A549 (cell line): ENCODE measurements at regions not wholly inside any gene's neighbourhood (a gene's known extent, or its start where the extent isn't known, plus 50 kb on each side); places are given as distances from the start of the nearest gene placed in this dataset.

Source experiments
- ATAC-seq, 2 experiments: fragments of 200-7000 bp in 1 of 2; fragments of >200 bp in 1 of 2; cut with Nextera tagmentation in 1 of 2; cut with Tn5 transposase in 1 of 2; 3 replicates each; pipeline versions ENCODE4 v1.8.0 to v1.9.1; 2018 to 2020; ENCODE audit warnings: mild to moderate bottlenecking in 1 of 2, moderate library complexity in 1 of 2
- CTCF ChIA-PET: fragments of 300-600 bp; sonication (Branson Sonifier 250); formaldehyde crosslinking; extraction: SDS; loops from one replicate; lab custom pipeline; 2021; ENCODE audit warnings: antibody characterized with exemption, inconsistent platforms; lab: Yijun Ruan, JAX
- POLR2A ChIA-PET: fragments of 350-600 bp; formaldehyde crosslinking; extraction: SDS; loops from one replicate; lab custom pipeline; 2021; ENCODE audit warnings: antibody characterized with exemption, inconsistent platforms; lab: Yijun Ruan, JAX
- DNase-seq, 2 experiments: peaks; one replicate each; pipeline versions ENCODE4 v3.0.0 to v3.0.0-alpha.2; 2011 to 2016; ENCODE audit warnings: low read depth in 1 of 2, low spot score in 1 of 2
- FAIRE-seq: peaks from 2 replicates; lab custom pipeline; 2011; peaks lifted over from hg19 to GRCh38; lab: Jason Lieb, UNC
- H3K27ac ChIP-seq, 2 experiments: fragments of >200 bp; sonication (Bioruptor Twin); formaldehyde crosslinking; 3 replicates each; pipeline ENCODE4 v1.5.1; 2016 to 2017
- H3K4me1 ChIP-seq: fragments of >200 bp; sonication (Bioruptor Twin); formaldehyde crosslinking; 3 replicates; pipeline ENCODE4 v1.6.1; 2016
- H3K4me2 ChIP-seq: fragments of >200 bp; sonication (Bioruptor Twin); formaldehyde crosslinking; 3 replicates; pipeline ENCODE4 v1.6.1; 2016
- H3K4me3 ChIP-seq: fragments of >200 bp; sonication (Bioruptor Twin); formaldehyde crosslinking; 3 replicates; pipeline ENCODE4 v1.5.1; 2016
- H3K9me3 ChIP-seq: fragments of >200 bp; sonication (Bioruptor Twin); formaldehyde crosslinking; 3 replicates; pipeline ENCODE4 v1.6.1; 2016
- ATOH8 ChIP-seq: fragments of 250-450 bp; sonication (Bioruptor Pico); IDR thresholded peaks from 2 replicates; pipeline ENCODE4 v1.5.0; 2020; ENCODE audit warnings: low read depth, mild to moderate bottlenecking, moderate library complexity
- BHLHE40 ChIP-seq: IDR thresholded peaks from 2 replicates; pipeline ENCODE4 v1.6.1; 2012; ENCODE audit warnings: low read depth, low read length, inconsistent platforms
- CBX2 ChIP-seq: fragments of 200-600 bp; sonication (generic); IDR thresholded peaks from 2 replicates; pipeline ENCODE4 v1.6.1; 2016; ENCODE audit warnings: low read depth, mild to moderate bottlenecking, borderline replicate concordance
- CEBPB ChIP-seq, 2 experiments: fragments of >200 bp in 1 of 2; sonication (Bioruptor Twin) in 1 of 2; formaldehyde crosslinking in 1 of 2; IDR thresholded peaks; 2 replicates each; pipeline ENCODE4 v1.6.1; 2012 to 2016
- E2F6 ChIP-seq: IDR thresholded peaks from 2 replicates; pipeline ENCODE4 v1.6.1; 2012; ENCODE audit warnings: low read depth, borderline replicate concordance
- EHF ChIP-seq: fragments of 250-450 bp; sonication (Bioruptor Pico); IDR thresholded peaks from 2 replicates; pipeline ENCODE4 v1.5.0; 2020; ENCODE audit warnings: mild to moderate bottlenecking
- ELK1 ChIP-seq: fragments of 150-350 bp; IDR thresholded peaks from 2 replicates; pipeline ENCODE4 v1.6.1; 2014; ENCODE audit warnings: low read depth, mild to moderate bottlenecking, low read length
- EP300 ChIP-seq, 2 experiments: fragments of >200 bp; sonication (Bioruptor Twin); formaldehyde crosslinking; IDR thresholded peaks; 2 replicates in 1 of 2; 3 replicates in 1 of 2; pipeline ENCODE4 v1.6.1; 2016 to 2017
- HDAC2 ChIP-seq: fragments of 200-600 bp; sonication (generic); IDR thresholded peaks from 2 replicates; pipeline ENCODE4 v1.6.1; 2016
- HMGXB4 ChIP-seq: fragments of 250-450 bp; sonication (Bioruptor Pico); IDR thresholded peaks from 2 replicates; pipeline ENCODE4 v1.5.0; 2021; ENCODE audit warnings: mild to moderate bottlenecking, moderate library complexity, borderline replicate concordance
- HOXB5 ChIP-seq: fragments of 250-450 bp; sonication (Bioruptor Pico); IDR thresholded peaks from 2 replicates; pipeline ENCODE4 v1.5.0; 2020; ENCODE audit warnings: mild to moderate bottlenecking, moderate library complexity
- JUNB ChIP-seq: fragments of >200 bp; sonication (Bioruptor Twin); formaldehyde crosslinking; IDR thresholded peaks from 2 replicates; pipeline ENCODE4 v1.6.1; 2016
- KDM5A ChIP-seq: fragments of 200-600 bp; sonication (generic); IDR thresholded peaks from 2 replicates; pipeline ENCODE4 v1.6.1; 2016; ENCODE audit warnings: antibody characterized with exemption, mild to moderate bottlenecking
- REST ChIP-seq: fragments of 200-600 bp; sonication (generic); IDR thresholded peaks from 2 replicates; pipeline ENCODE4 v1.6.1; 2016; ENCODE audit warnings: antibody characterized with exemption, mild to moderate bottlenecking, moderate library complexity
- RNF2 ChIP-seq: fragments of 200-600 bp; sonication (generic); IDR thresholded peaks from 2 replicates; pipeline ENCODE4 v1.6.1; 2016; ENCODE audit warnings: low read depth, mild to moderate bottlenecking, antibody characterized with exemption, moderate library complexity, borderline replicate concordance
- SMC3 ChIP-seq: fragments of >200 bp; sonication (Bioruptor Twin); formaldehyde crosslinking; IDR thresholded peaks from 3 replicates; pipeline ENCODE4 v1.6.1; 2018; ENCODE audit warnings: inconsistent platforms
- TP53 ChIP-seq: fragments of 250-450 bp; sonication (Bioruptor Pico); IDR thresholded peaks from 2 replicates; pipeline ENCODE4 v1.5.0; 2021; ENCODE audit warnings: mild to moderate bottlenecking, moderate library complexity
- USF2 ChIP-seq: fragments of 450-650 bp; IDR thresholded peaks from 2 replicates; pipeline ENCODE4 v1.6.1; 2014; ENCODE audit warnings: antibody characterized with exemption
- ZC3H11A ChIP-seq: fragments of 450-650 bp; IDR thresholded peaks from 2 replicates; pipeline ENCODE4 v1.6.1; 2014; ENCODE audit warnings: antibody characterized with exemption, mild to moderate bottlenecking
- ZNF302 ChIP-seq: fragments of 250-450 bp; sonication (Bioruptor Pico); IDR thresholded peaks from 2 replicates; pipeline ENCODE4 v1.9.0; 2021; ENCODE audit warnings: inconsistent platforms, mild to moderate bottlenecking, moderate library complexity
- WGBS: methylation state at CpG from one replicate; pipeline ENCODE4 v1.1.6; 2017; ENCODE audit errors: missing lambda C conversion rate; 5-methylcytosine and 5-hydroxymethylcytosine counted together

GRCh38 chr2:145601361-145601925, 1081.5 kb upstream of the ZEB2 start:
- FAIRE-seq, result no peak
- Histone ChIP-seq H3K4me2 (no peak overlapping the region), H3K9me3 (no peaks in the 10 kb centered on the region), H3K27ac (no peak overlapping the region), H3K4me1 (no peaks in the 10 kb centered on the region), H3K4me3 (no peak overlapping the region)
- ChIA-PET POLR2A (no interaction called here), CTCF (no interaction called here)
- ATAC-seq, result no peak
- WGBS, result 0% methylated on average over 1 of the region's 1 CpG
- DNase-seq, result no peak
- TF ChIP-seq REST (no peak), ZNF302 (CRISPR knock-in tag) (no peak), EHF (no peak), TP53 (CRISPR knock-in tag) (no peak), E2F6 (no peak), BHLHE40 (no peak), JUNB (no peak), RNF2 (no peak), CEBPB (IDR thresholded peaks at IDR 0.05) (no peak), ZC3H11A (no peak), CBX2 (no peak), ELK1 (no peak), USF2 (no peak), HOXB5 (CRISPR knock-in tag) (no peak), SMC3 (no peak), KDM5A (no peak), HMGXB4 (no peak), HDAC2 (no peak), ATOH8 (CRISPR knock-in tag) (no peak), EP300 (IDR thresholded peaks at IDR 0.05) (no peak)
